ENCODE measurements at regions not wholly inside any gene's neighbourhood (a gene's known extent, or its start where the extent isn't known, plus 50 kb on each side); places are given as distances from the start of the nearest gene placed in this dataset.
A peak's percentile ranks its signal among the peaks of the same experiment; 100 is the strongest.

- in situ Hi-C loops (cut with MboI; ENCODE audit: low pct_unique_long_range_greater_than_20kb, low sequenced_read_pairs, unreplicated experiment) = no loop called here
- no peak for TF ChIP-seq CTCF (IDR thresholded peaks at IDR 0.05; ENCODE audit: extremely low read depth, insufficient read depth, missing control alignments)
- DNase-seq (ENCODE audit: low spot score) = peak; percentile 1
Observed at GRCh38 chr4:14125375-14126129, 498.0 kb upstream of the BOD1L1 start.

- DNase-seq (ENCODE audit: low spot score) = no peak
- no peak for TF ChIP-seq CTCF (IDR thresholded peaks at IDR 0.05; ENCODE audit: extremely low read depth, insufficient read depth, missing control alignments)
- in situ Hi-C loops (cut with MboI; ENCODE audit: low pct_unique_long_range_greater_than_20kb, low sequenced_read_pairs, unreplicated experiment) = no loop called here
Observed at GRCh38 chr4:14130551-14130950, 503.0 kb upstream of the BOD1L1 start.

DNA sequence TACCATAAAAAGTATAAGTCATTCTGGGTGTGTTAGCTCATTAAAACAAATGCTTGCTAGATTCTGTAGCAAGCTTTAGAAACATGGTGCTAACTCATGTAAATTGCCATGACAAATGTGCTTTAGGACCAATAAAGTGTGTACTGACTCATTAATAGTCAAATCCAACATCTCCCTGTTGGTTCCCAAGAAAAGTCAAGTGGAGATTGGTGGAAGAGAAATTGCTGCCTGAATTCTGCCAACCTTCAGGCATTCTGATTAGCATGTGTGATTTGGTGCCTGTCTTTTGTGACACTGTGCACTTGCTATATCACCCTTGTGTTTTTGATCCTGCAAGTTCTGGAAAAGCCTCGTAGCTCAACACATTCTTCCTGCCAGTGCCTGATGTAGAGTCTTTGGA lies 503.8 kb upstream of the BOD1L1 start:
- in situ Hi-C loops (cut with MboI; ENCODE audit: low pct_unique_long_range_greater_than_20kb, low sequenced_read_pairs, unreplicated experiment) = no loop called here
- no peak for DNase-seq (ENCODE audit: low spot score)
- no peak for TF ChIP-seq CTCF (IDR thresholded peaks at IDR 0.05; ENCODE audit: extremely low read depth, insufficient read depth, missing control alignments)

DNA sequence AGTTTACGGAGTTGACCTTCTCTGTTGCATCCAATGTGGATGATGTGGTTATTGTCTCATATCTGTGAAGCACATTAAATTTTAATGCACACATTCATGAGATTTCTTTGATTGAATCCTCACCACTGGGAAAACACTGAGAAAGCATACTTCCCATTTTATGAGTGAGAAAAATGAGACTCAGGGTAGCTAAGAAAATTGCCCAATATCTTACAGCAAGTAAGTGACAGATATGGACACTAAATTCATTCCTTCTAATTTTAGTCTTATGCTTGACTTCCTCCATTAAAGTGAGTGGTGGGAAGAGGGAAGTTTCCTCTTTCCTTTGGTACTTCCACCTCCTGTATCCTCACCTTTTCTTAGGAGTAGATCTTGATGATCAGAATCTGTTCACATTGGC lies 504.8 kb upstream of the BOD1L1 start:
- DNase-seq (ENCODE audit: low spot score) = no peak
- in situ Hi-C loops (cut with MboI; ENCODE audit: low pct_unique_long_range_greater_than_20kb, low sequenced_read_pairs, unreplicated experiment) = no loop called here
- no peak for TF ChIP-seq CTCF (IDR thresholded peaks at IDR 0.05; ENCODE audit: extremely low read depth, insufficient read depth, missing control alignments)

DNA sequence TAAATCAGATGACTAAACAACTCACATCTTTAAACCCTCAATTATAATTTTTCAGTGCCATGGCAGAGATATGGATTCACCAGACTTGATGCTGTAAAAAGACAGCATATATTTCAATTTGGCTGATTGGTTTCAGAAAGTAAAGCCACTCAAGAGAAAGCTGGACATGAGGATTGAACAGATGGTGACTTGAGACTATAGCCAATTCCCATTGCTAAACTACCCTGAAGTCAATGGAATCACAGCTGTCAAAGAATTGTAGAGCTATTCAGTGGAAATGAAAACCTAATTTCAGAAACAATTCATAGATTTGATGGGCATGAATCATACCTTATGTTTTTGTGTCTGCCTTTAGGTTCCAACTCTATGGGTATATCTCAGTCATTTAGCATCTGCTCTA lies 510.6 kb upstream of the BOD1L1 start:
- no peak for DNase-seq (ENCODE audit: low spot score)
- in situ Hi-C loops (cut with MboI; ENCODE audit: low pct_unique_long_range_greater_than_20kb, low sequenced_read_pairs, unreplicated experiment) = no loop called here
- TF ChIP-seq CTCF (IDR thresholded peaks at IDR 0.05; ENCODE audit: extremely low read depth, insufficient read depth, missing control alignments) = no peak

- TF ChIP-seq CTCF (IDR thresholded peaks at IDR 0.05; ENCODE audit: extremely low read depth, insufficient read depth, missing control alignments) = no peak
- in situ Hi-C loops (cut with MboI; ENCODE audit: low pct_unique_long_range_greater_than_20kb, low sequenced_read_pairs, unreplicated experiment) = no loop called here
- no peak for DNase-seq (ENCODE audit: low spot score)
Observed at GRCh38 chr4:14143892-14144291, 516.4 kb upstream of the BOD1L1 start.
